ENCODE measurements at regions not wholly inside any gene's neighbourhood (a gene's known extent, or its start where the extent isn't known, plus 50 kb on each side); places are given as distances from the start of the nearest gene placed in this dataset.
A peak's percentile ranks its signal among the peaks of the same experiment; 100 is the strongest.

DNA sequence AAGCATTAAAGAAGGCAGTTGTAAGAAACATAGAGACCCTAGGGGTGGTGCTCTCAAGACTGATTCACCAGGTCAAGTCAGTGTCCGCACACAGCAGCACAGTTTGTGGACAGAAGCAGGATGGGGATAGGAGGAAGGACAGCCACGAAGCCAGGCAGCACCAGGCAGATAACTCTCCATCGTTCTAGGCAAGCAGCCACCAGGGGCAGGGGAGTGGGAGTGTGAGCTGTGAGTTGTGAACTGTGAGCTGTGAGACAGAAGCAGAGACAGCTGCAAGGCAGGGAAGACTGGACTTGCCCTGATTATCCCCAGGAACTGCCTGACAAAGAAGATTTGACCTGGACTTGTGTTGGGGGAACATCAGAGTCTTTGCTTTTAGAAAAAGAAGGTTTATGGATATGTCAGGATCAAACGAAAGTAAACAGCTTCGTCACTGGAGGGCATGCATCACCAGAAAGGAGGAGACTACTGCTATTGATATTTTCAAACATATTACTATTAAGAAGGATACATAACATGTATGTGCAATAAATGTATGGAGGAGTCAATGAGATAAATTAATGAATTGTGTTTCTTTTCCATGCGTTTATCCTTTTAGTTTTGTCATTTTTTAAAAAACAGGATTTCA lies 286.1 kb downstream of the IRS2 start:
- no peak overlapping the region for H3K27ac Mint-ChIP-seq (ENCODE audit: unreplicated experiment)
- DNase-seq (ENCODE audit: low read depth) (no peak), FAIRE-seq (no peak)
- H3K4me2 ChIP-seq (ENCODE audit: low read length), result no peak overlapping the region
- peaks cover 2% of the 10 kb centered on the region for H3K27me3 Mint-ChIP-seq (ENCODE audit: low read depth, unreplicated experiment)
- no peak for TF ChIP-seq EZH2 (IDR thresholded peaks at IDR 0.05; ENCODE audit: insufficient read depth, low read length)
- TF ChIP-seq, protein P1, sequence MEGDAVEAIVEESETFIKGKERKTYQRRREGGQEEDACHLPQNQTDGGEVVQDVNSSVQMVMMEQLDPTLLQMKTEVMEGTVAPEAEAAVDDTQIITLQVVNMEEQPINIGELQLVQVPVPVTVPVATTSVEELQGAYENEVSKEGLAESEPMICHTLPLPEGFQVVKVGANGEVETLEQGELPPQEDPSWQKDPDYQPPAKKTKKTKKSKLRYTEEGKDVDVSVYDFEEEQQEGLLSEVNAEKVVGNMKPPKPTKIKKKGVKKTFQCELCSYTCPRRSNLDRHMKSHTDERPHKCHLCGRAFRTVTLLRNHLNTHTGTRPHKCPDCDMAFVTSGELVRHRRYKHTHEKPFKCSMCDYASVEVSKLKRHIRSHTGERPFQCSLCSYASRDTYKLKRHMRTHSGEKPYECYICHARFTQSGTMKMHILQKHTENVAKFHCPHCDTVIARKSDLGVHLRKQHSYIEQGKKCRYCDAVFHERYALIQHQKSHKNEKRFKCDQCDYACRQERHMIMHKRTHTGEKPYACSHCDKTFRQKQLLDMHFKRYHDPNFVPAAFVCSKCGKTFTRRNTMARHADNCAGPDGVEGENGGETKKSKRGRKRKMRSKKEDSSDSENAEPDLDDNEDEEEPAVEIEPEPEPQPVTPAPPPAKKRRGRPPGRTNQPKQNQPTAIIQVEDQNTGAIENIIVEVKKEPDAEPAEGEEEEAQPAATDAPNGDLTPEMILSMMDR (IDR thresholded peaks at IDR 0.05; ENCODE audit: insufficient read depth, low read depth, low read length), result no peak
- H3K4me3 Mint-ChIP-seq (ENCODE audit: unreplicated experiment), result no peak overlapping the region
- H3K4me3 ChIP-seq (ENCODE audit: insufficient read depth, low read depth, low read length), result no peak overlapping the region
- H3K36me3 ChIP-seq (ENCODE audit: insufficient read depth, low read length), result no peaks in the 10 kb centered on the region
- no peaks in the 10 kb centered on the region for H4K20me1 ChIP-seq (ENCODE audit: insufficient read depth, low read length)
- H3K27me3 ChIP-seq (ENCODE audit: insufficient read depth, low read length), result no peaks in the 10 kb centered on the region
- H3K4me1 Mint-ChIP-seq (ENCODE audit: low read depth, unreplicated experiment), result peaks cover 4% of the 10 kb centered on the region
- H3K9me3 Mint-ChIP-seq (ENCODE audit: unreplicated experiment), result peaks cover 9% of the 10 kb centered on the region
- no peaks in the 10 kb centered on the region for H3K79me2 ChIP-seq (ENCODE audit: insufficient read depth, low read length)
- H3K36me3 Mint-ChIP-seq (ENCODE audit: low read depth, unreplicated experiment), result no peaks in the 10 kb centered on the region
- H3K4me1 ChIP-seq (ENCODE audit: insufficient read depth, low read length), result peaks cover 2% of the 10 kb centered on the region
- H3K27ac ChIP-seq (ENCODE audit: low read depth, low read length), result no peak overlapping the region
- H3K9me3 ChIP-seq (ENCODE audit: insufficient read depth, low read depth, low read length), result no peaks in the 10 kb centered on the region
- no peak overlapping the region for H3K9ac ChIP-seq (ENCODE audit: low read length)
- H2AFZ ChIP-seq (ENCODE audit: low read depth, low read length), result peak overlapping the region; percentile 42

DNA sequence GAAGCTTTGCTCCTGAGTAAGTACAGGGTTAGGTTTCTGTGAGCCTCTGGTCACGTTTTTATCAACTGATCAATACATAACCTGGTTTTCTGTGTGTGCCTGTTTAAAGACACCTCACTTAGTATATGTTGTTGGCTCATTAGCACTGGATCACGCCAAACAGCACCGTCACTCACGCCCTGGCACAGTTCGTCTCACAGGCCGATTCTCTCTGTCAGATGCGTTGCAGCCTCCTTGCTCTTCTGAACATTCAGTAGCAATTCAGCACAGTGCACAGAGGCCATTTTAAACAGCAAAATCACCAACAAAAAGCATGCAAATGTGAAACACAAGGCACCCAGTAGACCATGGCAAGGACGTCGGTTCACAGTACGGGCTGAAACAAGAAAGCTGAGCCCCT lies 288.5 kb downstream of the IRS2 start:
- H3K4me3 ChIP-seq (ENCODE audit: insufficient read depth, low read depth, low read length), result no peak overlapping the region
- H3K27ac ChIP-seq (ENCODE audit: low read depth, low read length), result no peak overlapping the region
- H2AFZ ChIP-seq (ENCODE audit: low read depth, low read length), result no peak overlapping the region
- FAIRE-seq, result no peak
- no peaks in the 10 kb centered on the region for H4K20me1 ChIP-seq (ENCODE audit: insufficient read depth, low read length)
- H3K9me3 Mint-ChIP-seq (ENCODE audit: unreplicated experiment), result peaks cover 3% of the 10 kb centered on the region
- H3K27ac Mint-ChIP-seq (ENCODE audit: unreplicated experiment), result no peak overlapping the region
- peaks cover 7% of the 10 kb centered on the region for H3K4me1 Mint-ChIP-seq (ENCODE audit: low read depth, unreplicated experiment)
- no peaks in the 10 kb centered on the region for H3K79me2 ChIP-seq (ENCODE audit: insufficient read depth, low read length)
- no peaks in the 10 kb centered on the region for H3K36me3 Mint-ChIP-seq (ENCODE audit: low read depth, unreplicated experiment)
- TF ChIP-seq EZH2 (IDR thresholded peaks at IDR 0.05; ENCODE audit: insufficient read depth, low read length), result no peak
- TF ChIP-seq, protein P1 (IDR thresholded peaks at IDR 0.05; ENCODE audit: insufficient read depth, low read depth, low read length), result no peak
- no peak overlapping the region for H3K4me2 ChIP-seq (ENCODE audit: low read length)
- H3K9ac ChIP-seq (ENCODE audit: low read length), result no peak overlapping the region
- H3K27me3 ChIP-seq (ENCODE audit: insufficient read depth, low read length), result no peaks in the 10 kb centered on the region
- no peaks in the 10 kb centered on the region for H3K36me3 ChIP-seq (ENCODE audit: insufficient read depth, low read length)
- no peak overlapping the region for H3K4me3 Mint-ChIP-seq (ENCODE audit: unreplicated experiment)
- no peak for DNase-seq (ENCODE audit: low read depth)
- H3K9me3 ChIP-seq (ENCODE audit: insufficient read depth, low read depth, low read length), result no peaks in the 10 kb centered on the region
- peaks cover 2% of the 10 kb centered on the region for H3K27me3 Mint-ChIP-seq (ENCODE audit: low read depth, unreplicated experiment)
- H3K4me1 ChIP-seq (ENCODE audit: insufficient read depth, low read length), result peaks cover 12% of the 10 kb centered on the region

DNA sequence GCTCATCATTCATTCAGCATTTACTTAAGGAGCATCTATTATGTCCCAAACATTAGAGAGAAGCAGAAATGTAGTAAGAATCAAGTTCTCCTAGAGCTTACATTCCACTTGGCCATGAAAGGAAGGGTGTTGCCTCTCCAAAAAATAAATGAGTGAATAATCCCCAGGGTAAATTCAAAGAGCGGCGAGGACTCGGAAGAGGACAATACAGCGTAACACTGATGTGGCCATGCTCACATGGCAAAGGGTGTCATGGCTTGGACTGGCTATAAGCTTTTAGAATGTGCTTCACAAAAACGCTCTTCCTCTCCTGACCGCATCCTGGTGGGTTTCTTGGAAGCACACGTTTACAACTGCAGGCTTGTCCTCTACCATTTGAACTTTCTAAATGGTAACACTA lies 290.2 kb downstream of the IRS2 start:
- FAIRE-seq (no peak), DNase-seq (ENCODE audit: low read depth) (no peak)
- no peaks in the 10 kb centered on the region for H3K36me3 Mint-ChIP-seq (ENCODE audit: low read depth, unreplicated experiment)
- Histone ChIP-seq H3K4me3 (ENCODE audit: insufficient read depth, low read depth, low read length) (no peak overlapping the region), H3K79me2 (ENCODE audit: insufficient read depth, low read length) (no peaks in the 10 kb centered on the region), H3K27ac (ENCODE audit: low read depth, low read length) (no peak overlapping the region), H3K9ac (ENCODE audit: low read length) (no peak overlapping the region), H3K36me3 (ENCODE audit: insufficient read depth, low read length) (no peaks in the 10 kb centered on the region), H4K20me1 (ENCODE audit: insufficient read depth, low read length) (no peaks in the 10 kb centered on the region), H3K4me1 (ENCODE audit: insufficient read depth, low read length) (peaks cover 12% of the 10 kb centered on the region), H3K9me3 (ENCODE audit: insufficient read depth, low read depth, low read length) (no peaks in the 10 kb centered on the region), H3K4me2 (ENCODE audit: low read length) (no peak overlapping the region), H3K27me3 (ENCODE audit: insufficient read depth, low read length) (no peaks in the 10 kb centered on the region), H2AFZ (ENCODE audit: low read depth, low read length) (no peak overlapping the region)
- no peaks in the 10 kb centered on the region for H3K9me3 Mint-ChIP-seq (ENCODE audit: unreplicated experiment)
- TF ChIP-seq, protein P1 (IDR thresholded peaks at IDR 0.05; ENCODE audit: insufficient read depth, low read depth, low read length), result no peak
- TF ChIP-seq EZH2 (IDR thresholded peaks at IDR 0.05; ENCODE audit: insufficient read depth, low read length), result no peak
- no peak overlapping the region for H3K4me3 Mint-ChIP-seq (ENCODE audit: unreplicated experiment)
- no peak overlapping the region for H3K27ac Mint-ChIP-seq (ENCODE audit: unreplicated experiment)
- H3K27me3 Mint-ChIP-seq (ENCODE audit: low read depth, unreplicated experiment), result peaks cover 2% of the 10 kb centered on the region
- peaks cover 7% of the 10 kb centered on the region for H3K4me1 Mint-ChIP-seq (ENCODE audit: low read depth, unreplicated experiment)
